Left ventricle myocardium inferior (tissue), 1 donor: ENCODE measurements at regions not wholly inside any gene's neighbourhood (a gene's known extent, or its start where the extent isn't known, plus 50 kb on each side); places are given as distances from the start of the nearest gene placed in this dataset.

Source experiments
- DNase-seq: peaks from one replicate; pipeline ENCODE4 v3.0.0-alpha.2; 2020
- H3K27ac ChIP-seq: fragments of 200-600 bp; replicated peaks from 2 replicates; pipeline ENCODE4 v1.8.0; 2021
- H3K27me3 ChIP-seq: fragments of 200-600 bp; 2 replicates; pipeline ENCODE4 v1.8.0; 2021; ENCODE audit warnings: low read depth
- H3K36me3 ChIP-seq: fragments of 200-600 bp; 2 replicates; pipeline ENCODE4 v1.8.0; 2021
- H3K4me1 ChIP-seq: fragments of 200-600 bp; 2 replicates; pipeline ENCODE4 v1.8.0; 2021
- H3K4me3 ChIP-seq: fragments of 200-600 bp; 2 replicates; pipeline ENCODE4 v1.8.0; 2021; ENCODE audit warnings: mild to moderate bottlenecking, moderate library complexity
- H3K9me3 ChIP-seq: fragments of 200-600 bp; replicated peaks from 2 replicates; pipeline ENCODE4 v1.8.0; 2021
- intact Hi-C: fragments of 100-400 bp; cut with micrococcal nuclease; formaldehyde crosslinking; loops from one replicate; pipeline ENCODE4 v1.11.0; 2022
- TF ChIP-seq, protein P1 (sequence below): fragments of 200-600 bp; IDR thresholded peaks from 2 replicates; pipeline ENCODE4 v1.8.0; 2021; ENCODE audit warnings: antibody characterized with exemption, mild to moderate bottlenecking, borderline replicate concordance
- donor health status: DM: no; HTN: yes; CAD: no; lungs with severe emphysema.

DNA sequence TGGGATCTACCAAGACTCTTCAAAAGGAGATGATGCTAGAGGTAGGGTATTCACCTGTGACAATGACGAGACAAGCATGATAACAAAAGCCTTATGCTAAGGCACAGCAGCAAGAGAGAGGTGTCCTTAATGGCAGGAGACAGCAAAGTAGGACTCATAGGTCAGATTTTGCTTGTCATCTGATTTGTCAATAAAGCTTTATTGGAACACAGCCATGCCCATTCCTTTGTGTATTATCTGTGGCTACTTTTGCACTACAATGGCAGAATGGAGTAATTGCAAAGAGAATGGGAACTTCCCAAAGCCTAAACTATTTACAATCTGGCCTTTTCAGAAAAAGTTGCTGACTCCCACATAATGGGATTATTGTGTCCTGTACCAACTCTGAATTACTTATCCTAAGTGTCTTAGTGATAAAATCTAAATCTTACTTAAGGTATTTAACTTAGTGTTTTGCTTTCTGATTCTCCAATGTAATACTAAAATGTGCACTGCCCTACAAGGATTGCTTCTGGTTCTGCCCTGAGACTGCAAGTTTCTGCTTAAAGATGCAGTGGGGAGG is 221.6 kb downstream of the CDC5L start:
- TF ChIP-seq, protein P1, sequence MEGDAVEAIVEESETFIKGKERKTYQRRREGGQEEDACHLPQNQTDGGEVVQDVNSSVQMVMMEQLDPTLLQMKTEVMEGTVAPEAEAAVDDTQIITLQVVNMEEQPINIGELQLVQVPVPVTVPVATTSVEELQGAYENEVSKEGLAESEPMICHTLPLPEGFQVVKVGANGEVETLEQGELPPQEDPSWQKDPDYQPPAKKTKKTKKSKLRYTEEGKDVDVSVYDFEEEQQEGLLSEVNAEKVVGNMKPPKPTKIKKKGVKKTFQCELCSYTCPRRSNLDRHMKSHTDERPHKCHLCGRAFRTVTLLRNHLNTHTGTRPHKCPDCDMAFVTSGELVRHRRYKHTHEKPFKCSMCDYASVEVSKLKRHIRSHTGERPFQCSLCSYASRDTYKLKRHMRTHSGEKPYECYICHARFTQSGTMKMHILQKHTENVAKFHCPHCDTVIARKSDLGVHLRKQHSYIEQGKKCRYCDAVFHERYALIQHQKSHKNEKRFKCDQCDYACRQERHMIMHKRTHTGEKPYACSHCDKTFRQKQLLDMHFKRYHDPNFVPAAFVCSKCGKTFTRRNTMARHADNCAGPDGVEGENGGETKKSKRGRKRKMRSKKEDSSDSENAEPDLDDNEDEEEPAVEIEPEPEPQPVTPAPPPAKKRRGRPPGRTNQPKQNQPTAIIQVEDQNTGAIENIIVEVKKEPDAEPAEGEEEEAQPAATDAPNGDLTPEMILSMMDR: no peak
- intact Hi-C loops: no loop called here
- Histone ChIP-seq H3K4me1 (no peaks in the 10 kb centered on the region), H3K27me3 (peaks cover 13% of the 10 kb centered on the region), H3K9me3 (no peaks in the 10 kb centered on the region), H3K36me3 (no peaks in the 10 kb centered on the region), H3K4me3 (no peak overlapping the region), H3K27ac (no peak overlapping the region)
- DNase-seq: no peak

DNA sequence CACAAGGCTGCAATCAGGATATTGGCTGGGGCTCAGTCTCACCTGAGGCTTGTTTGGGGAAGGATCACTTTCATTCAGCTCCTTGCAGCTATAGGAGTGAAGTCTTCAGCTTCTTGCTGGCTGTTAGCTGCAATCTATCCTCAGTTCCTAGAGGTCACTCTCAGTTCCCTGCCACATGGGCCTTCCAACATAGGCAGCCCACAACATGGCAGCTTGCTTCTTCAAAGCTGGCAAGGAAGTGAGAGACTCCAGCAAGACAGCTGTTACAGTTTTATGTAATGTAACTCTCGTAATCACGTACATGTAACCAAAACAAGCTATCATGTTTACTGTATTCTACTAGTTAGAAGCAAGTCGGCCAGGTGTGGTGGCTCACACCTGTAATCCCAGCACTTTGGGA is 226.9 kb downstream of the CDC5L start:
- intact Hi-C loops: no loop called here
- Histone ChIP-seq H3K27me3 (peaks cover 19% of the 10 kb centered on the region), H3K36me3 (no peaks in the 10 kb centered on the region), H3K4me3 (no peak overlapping the region), H3K9me3 (no peaks in the 10 kb centered on the region), H3K4me1 (no peaks in the 10 kb centered on the region), H3K27ac (no peak overlapping the region)
- TF ChIP-seq, protein P1: no peak
- DNase-seq: no peak

DNA sequence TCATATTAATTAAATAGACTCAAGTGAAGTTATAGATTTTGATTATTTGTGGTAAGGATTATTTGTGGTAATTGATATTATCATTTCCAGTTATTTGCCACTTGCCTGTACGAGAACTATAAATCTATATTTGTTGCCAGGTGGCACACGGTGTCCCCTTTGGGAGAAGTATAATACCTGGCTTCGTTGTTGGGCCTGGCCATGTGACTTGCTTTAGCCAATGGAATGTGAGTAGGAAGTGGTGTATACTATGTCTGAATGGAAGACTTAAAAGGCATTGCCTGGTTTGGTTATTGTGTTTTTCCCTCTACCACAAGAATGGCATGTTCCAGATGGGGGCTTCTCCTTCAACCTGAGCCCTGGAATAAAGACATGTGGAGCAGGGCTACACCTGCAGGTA is 228.1 kb downstream of the CDC5L start:
- intact Hi-C loops: no loop called here
- Histone ChIP-seq H3K9me3 (no peaks in the 10 kb centered on the region), H3K4me3 (no peak overlapping the region), H3K36me3 (no peaks in the 10 kb centered on the region), H3K4me1 (no peaks in the 10 kb centered on the region), H3K27ac (no peak overlapping the region), H3K27me3 (peaks cover 11% of the 10 kb centered on the region)
- TF ChIP-seq, protein P1: no peak
- DNase-seq: no peak

DNA sequence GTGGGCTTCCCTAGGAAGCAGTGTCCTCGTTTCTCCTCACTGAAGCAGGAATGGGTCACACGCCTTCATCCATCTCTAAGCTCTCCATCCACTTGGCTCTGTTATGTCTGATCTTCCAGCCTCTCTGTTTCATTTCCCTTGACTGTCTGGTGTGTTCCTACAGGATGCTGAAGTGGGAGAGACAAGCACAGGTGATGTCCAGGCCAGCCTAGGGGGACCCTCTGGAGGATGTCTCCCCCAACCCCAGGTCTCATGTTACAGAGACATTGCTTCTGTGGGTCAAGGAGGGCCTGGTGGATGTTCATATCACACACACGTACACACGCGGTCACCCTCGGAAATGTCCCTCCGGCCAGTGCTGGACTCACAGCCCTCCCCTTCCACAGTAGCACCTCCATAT is 229.9 kb downstream of the CDC5L start:
- TF ChIP-seq, protein P1: no peak
- H3K9me3 ChIP-seq: no peaks in the 10 kb centered on the region
- H3K27me3 ChIP-seq: peaks cover 15% of the 10 kb centered on the region
- intact Hi-C loops: no loop called here
- H3K36me3 ChIP-seq: no peaks in the 10 kb centered on the region
- no peak for DNase-seq
- no peak overlapping the region for H3K27ac ChIP-seq
- no peaks in the 10 kb centered on the region for H3K4me1 ChIP-seq
- H3K4me3 ChIP-seq: no peak overlapping the region

DNA sequence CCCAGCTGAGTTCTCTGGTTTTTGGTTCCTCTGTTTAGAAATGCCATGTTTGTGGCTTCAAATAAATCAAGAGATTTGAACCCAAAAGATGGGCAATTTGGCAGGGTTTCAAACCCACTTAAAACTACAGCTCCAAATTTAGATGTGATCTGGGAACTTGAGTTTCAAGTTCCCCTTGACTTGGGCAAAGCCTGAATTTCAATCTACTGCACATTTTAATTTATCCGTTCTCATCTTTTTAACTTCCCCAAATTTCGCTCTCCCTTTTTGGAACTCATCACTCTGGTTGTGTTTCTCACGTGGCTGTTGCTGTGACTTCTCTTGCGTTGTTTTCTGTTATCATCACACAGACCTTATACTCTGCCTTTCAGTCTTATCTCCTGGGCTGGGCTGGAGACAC is 230.9 kb downstream of the CDC5L start:
- H3K27ac ChIP-seq: no peak overlapping the region
- intact Hi-C loops: no loop called here
- H3K9me3 ChIP-seq: no peaks in the 10 kb centered on the region
- no peak overlapping the region for H3K4me3 ChIP-seq
- TF ChIP-seq, protein P1: no peak
- DNase-seq: no peak
- H3K36me3 ChIP-seq: no peaks in the 10 kb centered on the region
- peaks cover 18% of the 10 kb centered on the region for H3K27me3 ChIP-seq
- no peaks in the 10 kb centered on the region for H3K4me1 ChIP-seq

DNA sequence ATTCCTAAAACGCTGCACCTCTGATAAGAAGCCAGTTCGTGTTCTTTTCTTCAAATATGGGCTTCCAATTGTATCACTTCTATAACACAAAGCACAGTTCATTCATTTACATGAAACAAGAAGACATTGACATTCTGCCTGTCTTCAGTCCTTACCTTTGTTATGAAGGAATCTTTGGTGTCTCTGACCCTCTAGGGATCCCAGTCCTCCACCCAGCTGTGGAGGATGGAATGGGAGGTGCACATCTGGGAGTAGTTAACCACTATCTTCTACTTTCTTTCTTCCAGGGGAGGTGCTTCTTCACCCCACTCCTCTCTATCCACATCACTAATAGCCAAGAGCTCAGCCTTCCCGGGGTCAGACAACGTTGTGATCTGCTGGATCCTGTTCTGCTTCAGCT is 233.4 kb downstream of the CDC5L start:
- DNase-seq: no peak
- H3K27me3 ChIP-seq: peaks cover 18% of the 10 kb centered on the region
- TF ChIP-seq, protein P1: no peak
- H3K9me3 ChIP-seq: no peaks in the 10 kb centered on the region
- intact Hi-C loops: no loop called here
- no peaks in the 10 kb centered on the region for H3K36me3 ChIP-seq
- no peak overlapping the region for H3K27ac ChIP-seq
- no peaks in the 10 kb centered on the region for H3K4me1 ChIP-seq
- H3K4me3 ChIP-seq: no peak overlapping the region
